Panc1 (cell line): ENCODE measurements at regions not wholly inside any gene's neighbourhood (a gene's known extent, or its start where the extent isn't known, plus 50 kb on each side); places are given as distances from the start of the nearest gene placed in this dataset.

ENCODE experiments used
- ATAC-seq: fragments of 200-7000 bp; cut with Tn5 transposase; 2 replicates; pipeline ENCODE4 v1.9.1; 2020; ENCODE audit warnings: mild to moderate bottlenecking, moderate library complexity
- BruUV-seq: library from RNA; stranded (reverse); fragments of 400-500 nt; replicated peaks from 2 replicates; lab custom pipeline; 2021; lab: Mats Ljungman, UMichigan
- CTCF ChIA-PET: fragments of 300-600 bp; sonication (Branson Sonifier 250); formaldehyde crosslinking; loops from one replicate; lab custom pipeline; 2022; ENCODE audit warnings: antibody characterized with exemption; lab: Charles Lee
- POLR2A ChIA-PET: fragments of 300-600 bp; sonication (Branson Sonifier 250); formaldehyde crosslinking; loops from one replicate; lab custom pipeline; 2022; ENCODE audit warnings: antibody characterized with exemption; lab: Charles Lee
- DNase-seq: peaks from one replicate; pipeline ENCODE4 v3.0.0-alpha.2; 2010; ENCODE audit warnings: low read depth, low spot score
- H3K27ac ChIP-seq: 2 replicates; pipeline ENCODE4 v1.5.1; 2011; ENCODE audit warnings: mild to moderate bottlenecking, low read length, inconsistent platforms
- H3K27me3 ChIP-seq: fragments of 200-500 bp; sonication (Bioruptor generic); 2 replicates; pipeline ENCODE4 v1.6.0; 2014; ENCODE audit warnings: low read length, inconsistent platforms; ENCODE audit not compliant: control insufficient read depth, insufficient read depth
- H3K36me3 ChIP-seq: fragments of 200-500 bp; sonication (Bioruptor generic); 2 replicates; pipeline ENCODE4 v1.5.1; 2014; ENCODE audit warnings: inconsistent platforms, mild to moderate bottlenecking, low read length, moderate library complexity; ENCODE audit not compliant: control insufficient read depth, insufficient read depth
- H3K4me1 ChIP-seq: 2 replicates; pipeline ENCODE4 v1.5.1; 2011; ENCODE audit warnings: inconsistent platforms, mild to moderate bottlenecking, low read length, moderate library complexity; ENCODE audit not compliant: control insufficient read depth, insufficient read depth
- H3K4me3 ChIP-seq, 2 experiments: 2 replicates each; pipeline ENCODE4 v1.5.1; 2011 to 2012; ENCODE audit warnings: low read depth in 2 of 2, low read length in 2 of 2, mild to moderate bottlenecking in 2 of 2, inconsistent platforms in 1 of 2, moderate library complexity in 1 of 2
- H3K9me3 ChIP-seq: fragments of 200-500 bp; sonication (Bioruptor generic); 2 replicates; pipeline ENCODE4 v1.5.1; 2014; ENCODE audit warnings: low read depth, mild to moderate bottlenecking, inconsistent platforms, low read length, moderate library complexity; ENCODE audit not compliant: control insufficient read depth, insufficient read depth
- POLR2AphosphoS5 ChIP-seq: IDR thresholded peaks from 2 replicates; pipeline ENCODE4 v1.6.1; 2012; ENCODE audit warnings: mild to moderate bottlenecking, low read depth, low read length, moderate library complexity
- REST ChIP-seq, 2 experiments: IDR thresholded peaks; 2 replicates each; pipeline ENCODE4 v1.6.1; 2011 to 2012; ENCODE audit warnings: low read depth in 2 of 2, control low read depth in 1 of 2, low read length in 1 of 2, mild to moderate bottlenecking in 1 of 2, moderate library complexity in 1 of 2; ENCODE audit not compliant: insufficient read depth in 1 of 2
- SIN3A ChIP-seq: IDR thresholded peaks from 2 replicates; pipeline ENCODE4 v1.6.1; 2012; ENCODE audit warnings: low read depth, mild to moderate bottlenecking, low read length, moderate library complexity, borderline replicate concordance; ENCODE audit not compliant: insufficient read depth
- TCF7L2 ChIP-seq: IDR thresholded peaks from 2 replicates; pipeline ENCODE4 v1.6.1; 2011; ENCODE audit warnings: mild to moderate bottlenecking, low read depth, low read length, inconsistent platforms
- in situ Hi-C: cut with HindIII; loops from 2 replicates; pipeline ENCODE4 v1.10.0; 2016; ENCODE audit warnings: low sequenced_read_pairs, low pct_unique_long_range_greater_than_20kb
- intact Hi-C: fragments of 100-400 bp; cut with micrococcal nuclease; formaldehyde crosslinking; loops from one replicate; pipeline ENCODE4 v1.10.0; 2022; ENCODE audit not compliant: unreplicated experiment
- TF ChIP-seq, protein P1 (sequence below): fragments of 450-650 bp; IDR thresholded peaks from 2 replicates; pipeline ENCODE4 v1.5.1; 2017; ENCODE audit warnings: mild to moderate bottlenecking

DNA sequence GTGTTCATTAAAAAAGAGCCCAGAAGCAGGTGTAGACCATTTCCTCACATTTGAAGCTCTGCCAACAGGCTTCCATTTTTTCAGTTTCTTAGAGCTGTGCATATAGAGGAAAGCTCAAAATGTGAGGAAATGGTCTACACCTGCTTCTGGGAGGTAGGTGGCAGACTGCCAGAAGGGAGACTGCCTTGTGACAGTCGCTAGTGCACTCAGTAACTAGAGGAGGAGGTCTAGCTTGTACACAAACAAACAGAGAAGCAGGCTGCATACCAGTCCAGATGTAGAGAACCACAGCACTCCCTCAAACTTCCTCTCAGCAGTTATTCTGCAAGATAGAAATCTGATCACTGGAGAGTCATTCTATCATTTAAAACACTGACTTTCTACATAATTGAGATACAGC, 800.2 kb downstream of the EFNB2 start:
- H3K27ac ChIP-seq: no peak overlapping the region
- BruUV-seq: no TSS peak
- ATAC-seq: no peak
- ChIA-PET POLR2A (no interaction called here), CTCF (no interaction called here)
- H3K4me3 ChIP-seq: no peak overlapping the region
- no peaks in the 10 kb centered on the region for H3K4me1 ChIP-seq
- in situ Hi-C loops (no loop called here), intact Hi-C loops (no loop called here)
- no peak for DNase-seq
- no peaks in the 10 kb centered on the region for H3K36me3 ChIP-seq
- no peaks in the 10 kb centered on the region for H3K9me3 ChIP-seq
- H3K27me3 ChIP-seq: no peaks in the 10 kb centered on the region
- no peak for TF ChIP-seq SIN3A

DNA sequence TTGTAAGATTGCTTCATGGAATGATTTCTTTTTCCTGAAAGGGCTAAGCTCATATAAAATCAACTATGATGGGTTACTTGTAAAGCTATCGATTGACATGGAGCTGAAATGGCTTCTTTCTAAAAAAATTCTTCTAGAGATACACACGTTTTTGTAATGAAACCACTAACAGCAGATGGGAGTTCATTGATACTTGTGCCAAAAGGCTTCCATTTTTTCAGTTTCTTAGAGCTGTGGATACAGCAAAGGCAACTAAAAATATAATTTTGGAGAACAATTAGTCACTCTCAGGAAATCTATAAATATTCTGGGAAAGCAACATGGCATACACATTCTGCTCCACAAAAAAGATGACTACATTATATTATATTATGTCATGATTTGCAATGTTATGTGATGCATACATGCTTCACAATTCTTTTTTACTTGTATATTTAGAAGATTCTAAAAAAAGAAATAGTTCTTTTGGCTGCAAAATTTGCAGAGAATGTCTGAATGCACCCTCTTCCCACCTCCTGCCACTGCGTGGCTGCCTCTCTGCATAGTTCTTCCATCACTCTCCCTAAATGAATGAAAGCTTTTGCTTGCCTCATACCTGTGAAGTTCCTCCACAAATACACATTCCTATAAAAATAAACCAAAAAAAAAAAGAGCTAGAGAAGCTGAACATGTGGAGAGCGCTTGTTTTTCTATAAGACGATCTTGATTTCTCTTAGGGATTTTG, 802.5 kb downstream of the EFNB2 start:
- no peak for TF ChIP-seq TCF7L2
- no peak for TF ChIP-seq SIN3A
- TF ChIP-seq REST (IDR thresholded peaks at IDR 0.05; ENCODE audit: insufficient read depth in 1 of 2, low read depth in 2 of 2, low read length in 1 of 2): no peak
- TF ChIP-seq POLR2AphosphoS5: no peak
- TF ChIP-seq, protein P1, sequence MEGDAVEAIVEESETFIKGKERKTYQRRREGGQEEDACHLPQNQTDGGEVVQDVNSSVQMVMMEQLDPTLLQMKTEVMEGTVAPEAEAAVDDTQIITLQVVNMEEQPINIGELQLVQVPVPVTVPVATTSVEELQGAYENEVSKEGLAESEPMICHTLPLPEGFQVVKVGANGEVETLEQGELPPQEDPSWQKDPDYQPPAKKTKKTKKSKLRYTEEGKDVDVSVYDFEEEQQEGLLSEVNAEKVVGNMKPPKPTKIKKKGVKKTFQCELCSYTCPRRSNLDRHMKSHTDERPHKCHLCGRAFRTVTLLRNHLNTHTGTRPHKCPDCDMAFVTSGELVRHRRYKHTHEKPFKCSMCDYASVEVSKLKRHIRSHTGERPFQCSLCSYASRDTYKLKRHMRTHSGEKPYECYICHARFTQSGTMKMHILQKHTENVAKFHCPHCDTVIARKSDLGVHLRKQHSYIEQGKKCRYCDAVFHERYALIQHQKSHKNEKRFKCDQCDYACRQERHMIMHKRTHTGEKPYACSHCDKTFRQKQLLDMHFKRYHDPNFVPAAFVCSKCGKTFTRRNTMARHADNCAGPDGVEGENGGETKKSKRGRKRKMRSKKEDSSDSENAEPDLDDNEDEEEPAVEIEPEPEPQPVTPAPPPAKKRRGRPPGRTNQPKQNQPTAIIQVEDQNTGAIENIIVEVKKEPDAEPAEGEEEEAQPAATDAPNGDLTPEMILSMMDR: no peak
- no peak overlapping the region for H3K27ac ChIP-seq
- POLR2A ChIA-PET: no interaction called here
- CTCF ChIA-PET: no interaction called here
- no peaks in the 10 kb centered on the region for H3K4me1 ChIP-seq
- DNase-seq (no peak), ATAC-seq (no peak)
- no peak overlapping the region for H3K4me3 ChIP-seq
- intact Hi-C loops: no loop called here
- H3K36me3 ChIP-seq: no peaks in the 10 kb centered on the region
- BruUV-seq: no TSS peak
- in situ Hi-C loops: no loop called here
- no peaks in the 10 kb centered on the region for H3K27me3 ChIP-seq
- no peaks in the 10 kb centered on the region for H3K9me3 ChIP-seq

- H3K36me3 ChIP-seq: no peaks in the 10 kb centered on the region
- H3K27me3 ChIP-seq: no peaks in the 10 kb centered on the region
- no peaks in the 10 kb centered on the region for H3K4me1 ChIP-seq
- ATAC-seq (no peak), DNase-seq (no peak)
- no peak overlapping the region for H3K4me3 ChIP-seq
- BruUV-seq: no TSS peak
- POLR2A ChIA-PET: no interaction called here
- CTCF ChIA-PET: no interaction called here
- no peak overlapping the region for H3K27ac ChIP-seq
- TF ChIP-seq TCF7L2 (no peak), POLR2AphosphoS5 (no peak)
- H3K9me3 ChIP-seq: no peaks in the 10 kb centered on the region
- intact Hi-C loops (no loop called here), in situ Hi-C loops (no loop called here)
These were observed 809.6 kb downstream of the EFNB2 start for GRCh38 chr13:105725887-105726286.
